ENCODE measurements at regions not wholly inside any gene's neighbourhood (a gene's known extent, or its start where the extent isn't known, plus 50 kb on each side); places are given as distances from the start of the nearest gene placed in this dataset.

DNA sequence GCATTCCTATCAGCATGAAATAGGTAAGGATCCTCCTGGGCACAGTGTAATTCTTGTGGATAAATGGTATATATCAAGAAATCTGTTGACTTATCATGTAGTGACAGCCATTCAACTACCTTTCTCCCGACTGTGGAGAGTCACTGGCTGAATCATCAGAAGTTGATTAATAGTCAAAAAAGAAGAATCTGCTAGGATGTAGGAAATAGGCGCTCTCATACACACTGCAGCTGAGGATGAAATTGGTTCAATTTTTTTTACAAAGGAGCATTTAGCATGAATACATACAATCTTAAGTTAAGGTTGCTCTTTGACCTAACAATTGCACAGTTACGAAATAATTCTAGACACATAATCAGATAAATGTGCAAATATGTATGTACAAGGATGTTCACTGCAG lies 486.8 kb downstream of the ADGRL2 start:
- no peak for DNase-seq
- no peaks in the 10 kb centered on the region for H3K9me3 ChIP-seq
- no peak overlapping the region for H3K4me3 ChIP-seq
- no peaks in the 10 kb centered on the region for H3K4me1 ChIP-seq
- intact Hi-C loops (cut with DNase I) = no loop called here
- TF ChIP-seq, protein P1, sequence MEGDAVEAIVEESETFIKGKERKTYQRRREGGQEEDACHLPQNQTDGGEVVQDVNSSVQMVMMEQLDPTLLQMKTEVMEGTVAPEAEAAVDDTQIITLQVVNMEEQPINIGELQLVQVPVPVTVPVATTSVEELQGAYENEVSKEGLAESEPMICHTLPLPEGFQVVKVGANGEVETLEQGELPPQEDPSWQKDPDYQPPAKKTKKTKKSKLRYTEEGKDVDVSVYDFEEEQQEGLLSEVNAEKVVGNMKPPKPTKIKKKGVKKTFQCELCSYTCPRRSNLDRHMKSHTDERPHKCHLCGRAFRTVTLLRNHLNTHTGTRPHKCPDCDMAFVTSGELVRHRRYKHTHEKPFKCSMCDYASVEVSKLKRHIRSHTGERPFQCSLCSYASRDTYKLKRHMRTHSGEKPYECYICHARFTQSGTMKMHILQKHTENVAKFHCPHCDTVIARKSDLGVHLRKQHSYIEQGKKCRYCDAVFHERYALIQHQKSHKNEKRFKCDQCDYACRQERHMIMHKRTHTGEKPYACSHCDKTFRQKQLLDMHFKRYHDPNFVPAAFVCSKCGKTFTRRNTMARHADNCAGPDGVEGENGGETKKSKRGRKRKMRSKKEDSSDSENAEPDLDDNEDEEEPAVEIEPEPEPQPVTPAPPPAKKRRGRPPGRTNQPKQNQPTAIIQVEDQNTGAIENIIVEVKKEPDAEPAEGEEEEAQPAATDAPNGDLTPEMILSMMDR (IDR thresholded peaks at IDR 0.05) = no peak
- TF ChIP-seq POLR2A (IDR thresholded peaks at IDR 0.05) = no peak
- no peaks in the 10 kb centered on the region for H3K36me3 ChIP-seq
- H3K27ac ChIP-seq = no peak overlapping the region
- 72 to 76% methylated on average over 3 of the region's 3 CpGs for WGBS, 2 donors
- no peaks in the 10 kb centered on the region for H3K27me3 ChIP-seq

- Histone ChIP-seq H3K4me1 (no peaks in the 10 kb centered on the region), H3K36me3 (no peaks in the 10 kb centered on the region), H3K9me3 (no peaks in the 10 kb centered on the region), H3K4me3 (no peak overlapping the region), H3K27me3 (no peaks in the 10 kb centered on the region), H3K27ac (no peak overlapping the region)
- TF ChIP-seq POLR2A (IDR thresholded peaks at IDR 0.05) = no peak
- TF ChIP-seq, protein P1 (IDR thresholded peaks at IDR 0.05) = no peak
- intact Hi-C loops (cut with DNase I) = no loop called here
- 71 to 77% methylated on average over 1 of the region's 1 CpG for WGBS, 2 donors
- DNase-seq = no peak
These were observed 483.5 kb downstream of the ADGRL2 start for GRCh38 chr1:82284213-82284612.

GRCh38 chr1:82279241-82279640 lies 478.5 kb downstream of the ADGRL2 start:
- Histone ChIP-seq H3K36me3 (no peaks in the 10 kb centered on the region), H3K27ac (no peak overlapping the region), H3K27me3 (no peaks in the 10 kb centered on the region), H3K9me3 (no peaks in the 10 kb centered on the region), H3K4me1 (no peaks in the 10 kb centered on the region), H3K4me3 (no peak overlapping the region)
- 66 to 72% methylated on average over 6 of the region's 6 CpGs for WGBS, 2 donors
- TF ChIP-seq, protein P1 (IDR thresholded peaks at IDR 0.05) = no peak
- TF ChIP-seq POLR2A (IDR thresholded peaks at IDR 0.05) = no peak
- no peak for DNase-seq
- intact Hi-C loops (cut with DNase I) = no loop called here

GRCh38 chr1:82273816-82274215 lies 473.1 kb downstream of the ADGRL2 start:
- Histone ChIP-seq H3K4me3 (no peak overlapping the region), H3K27ac (no peak overlapping the region), H3K9me3 (no peaks in the 10 kb centered on the region), H3K27me3 (no peaks in the 10 kb centered on the region), H3K4me1 (no peaks in the 10 kb centered on the region), H3K36me3 (no peaks in the 10 kb centered on the region)
- intact Hi-C loops (cut with DNase I) = no loop called here
- no peak for TF ChIP-seq POLR2A (IDR thresholded peaks at IDR 0.05)
- TF ChIP-seq, protein P1 (IDR thresholded peaks at IDR 0.05) = no peak
- WGBS, 2 donors = 70 to 79% methylated on average over 2 of the region's 2 CpGs
- DNase-seq = no peak

GRCh38 chr1:82269431-82269830 lies 468.7 kb downstream of the ADGRL2 start:
- intact Hi-C loops (cut with DNase I) = no loop called here

More at GRCh38 chr1:82269431-82269830, 468.7 kb downstream of the ADGRL2 start:
- no peaks in the 10 kb centered on the region for H3K4me1 ChIP-seq
- no peak overlapping the region for H3K4me3 ChIP-seq
- no peak overlapping the region for H3K27ac ChIP-seq
- no peaks in the 10 kb centered on the region for H3K9me3 ChIP-seq
- DNase-seq = no peak
- H3K36me3 ChIP-seq = no peaks in the 10 kb centered on the region
- no peaks in the 10 kb centered on the region for H3K27me3 ChIP-seq
- WGBS, 2 donors = 41 to 44% methylated on average over 5 of the region's 5 CpGs
- no peak for TF ChIP-seq POLR2A (IDR thresholded peaks at IDR 0.05)
- TF ChIP-seq, protein P1 (IDR thresholded peaks at IDR 0.05) = no peak
